PC-9 (cell line): ENCODE measurements at regions not wholly inside any gene's neighbourhood (a gene's known extent, or its start where the extent isn't known, plus 50 kb on each side); places are given as distances from the start of the nearest gene placed in this dataset.

ENCODE experiments used
- BruUV-seq: library from RNA; stranded (reverse); fragments of 400-500 nt; replicated peaks from 2 replicates; lab custom pipeline; 2021; lab: Mats Ljungman, UMichigan
- CTCF ChIA-PET: fragments of 300-600 bp; sonication (Branson Sonifier 250); formaldehyde crosslinking; loops from one replicate; lab custom pipeline; 2022; ENCODE audit warnings: antibody characterized with exemption; lab: Charles Lee
- POLR2A ChIA-PET: fragments of 300-600 bp; sonication (Branson Sonifier 250); formaldehyde crosslinking; loops from one replicate; lab custom pipeline; 2022; ENCODE audit warnings: antibody characterized with exemption; ENCODE audit not compliant: unreplicated experiment; lab: Charles Lee
- DNase-seq, 2 experiments: peaks; one replicate each; pipeline versions ENCODE4 v3.0.0 to v3.0.0-alpha.2; 2015 to 2022; ENCODE audit warnings: mixed read lengths in 1 of 2
- H2AFZ ChIP-seq: fragments of 200-600 bp; sonication (generic); 2 replicates; pipeline ENCODE4 v1.8.1; 2017; ENCODE audit warnings: antibody characterized with exemption
- H3F3A ChIP-seq: fragments of 200-600 bp; sonication (generic); 2 replicates; pipeline ENCODE4 v1.8.1; 2017; ENCODE audit warnings: antibody characterized with exemption, mild to moderate bottlenecking, low read depth; ENCODE audit not compliant: insufficient read depth
- H3K27ac ChIP-seq: fragments of 200-600 bp; sonication (generic); 2 replicates; pipeline ENCODE4 v1.6.1; 2016; ENCODE audit warnings: mixed run types
- H3K27me3 ChIP-seq: fragments of 200-600 bp; sonication (generic); 2 replicates; pipeline ENCODE4 v1.6.1; 2016; ENCODE audit warnings: low read depth, mixed run types; ENCODE audit not compliant: insufficient read depth
- H3K36me3 ChIP-seq: fragments of 200-600 bp; sonication (generic); 2 replicates; pipeline ENCODE4 v1.6.1; 2016; ENCODE audit warnings: low read depth, mixed run types
- H3K4me1 ChIP-seq: fragments of 200-600 bp; sonication (generic); replicated peaks from 2 replicates; pipeline ENCODE4 v1.6.1; 2016; ENCODE audit warnings: mixed run types; ENCODE audit not compliant: insufficient read depth
- H3K4me2 ChIP-seq: fragments of 200-600 bp; sonication (generic); 2 replicates; pipeline ENCODE4 v1.6.1; 2017; ENCODE audit warnings: mixed run types
- H3K4me3 ChIP-seq: fragments of 200-600 bp; sonication (generic); 2 replicates; pipeline ENCODE4 v1.6.1; 2016; ENCODE audit warnings: mixed run types
- H3K79me2 ChIP-seq: fragments of 200-600 bp; sonication (generic); 2 replicates; pipeline ENCODE4 v1.6.1; 2017; ENCODE audit warnings: low read depth, mixed run types
- H3K9me2 ChIP-seq: fragments of 200-600 bp; sonication (generic); 2 replicates; pipeline ENCODE4 v1.8.1; 2017; ENCODE audit warnings: mild to moderate bottlenecking; ENCODE audit not compliant: insufficient read depth
- H3K9me3 ChIP-seq: fragments of 200-600 bp; sonication (generic); 2 replicates; pipeline ENCODE4 v1.8.1; 2016; ENCODE audit warnings: low read depth; ENCODE audit not compliant: insufficient read depth
- H4K20me1 ChIP-seq: fragments of 200-600 bp; sonication (generic); 2 replicates; pipeline ENCODE4 v1.8.1; 2017; ENCODE audit not compliant: insufficient read depth
- CTCF ChIP-seq: fragments of 200-600 bp; sonication (generic); conservative IDR thresholded peaks from 2 replicates; pipeline ENCODE4 v1.6.1; 2017; ENCODE audit warnings: mixed run types, antibody characterized with exemption, mild to moderate bottlenecking, moderate library complexity
- EZH2 ChIP-seq: fragments of 200-600 bp; sonication (generic); IDR thresholded peaks from 2 replicates; pipeline ENCODE4 v1.8.0; 2017; ENCODE audit warnings: antibody characterized with exemption, low read depth
- intact Hi-C: fragments of 100-400 bp; cut with micrococcal nuclease; formaldehyde crosslinking; loops from one replicate; pipeline ENCODE4 v1.10.0; 2022; ENCODE audit not compliant: unreplicated experiment

GRCh38 chr12:40165179-40165578, 59.3 kb upstream of the SLC2A13 start:
- Histone ChIP-seq H3K4me2 (no peak overlapping the region), H3K36me3 (no peaks in the 10 kb centered on the region), H3K79me2 (no peaks in the 10 kb centered on the region), H3F3A (no peaks in the 10 kb centered on the region), H3K27ac (no peak overlapping the region), H3K4me3 (no peak overlapping the region), H3K9me3 (peaks cover 7% of the 10 kb centered on the region; the same call in 1 of the 2 replicates), H3K9me2 (no peaks in the 10 kb centered on the region), H3K4me1 (no peaks in the 10 kb centered on the region), H2AFZ (no peak overlapping the region), H3K27me3 (no peaks in the 10 kb centered on the region), H4K20me1 (no peaks in the 10 kb centered on the region)
- TF ChIP-seq EZH2 = no peak
- no peak for TF ChIP-seq CTCF
- ChIA-PET POLR2A (no interaction called here), CTCF (no interaction called here)
- no TSS peak for BruUV-seq
- intact Hi-C loops = no loop called here
- DNase-seq = no peak

DNA sequence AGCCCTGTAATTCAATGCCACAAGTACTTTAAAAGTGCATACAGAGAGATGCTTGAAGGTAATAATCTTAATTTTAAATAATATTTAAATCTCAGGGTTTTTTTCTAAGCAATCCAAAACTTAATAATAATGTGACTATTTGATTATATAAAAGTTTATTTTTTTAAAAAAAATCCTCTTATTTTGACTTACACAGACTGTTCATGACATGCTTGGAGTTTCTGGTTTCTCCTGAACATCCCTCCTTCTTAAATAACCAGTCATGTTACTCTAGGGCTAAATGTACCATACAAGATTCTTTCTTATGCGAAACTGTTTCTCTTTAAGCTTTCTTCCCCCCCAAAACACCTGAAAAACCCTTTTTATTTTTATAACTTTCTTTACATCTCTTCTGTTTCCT, 58.2 kb upstream of the SLC2A13 start:
- Histone ChIP-seq H3K4me3 (no peak overlapping the region), H4K20me1 (no peaks in the 10 kb centered on the region), H3K9me2 (no peaks in the 10 kb centered on the region), H2AFZ (no peak overlapping the region), H3F3A (no peaks in the 10 kb centered on the region), H3K27ac (no peak overlapping the region), H3K36me3 (no peaks in the 10 kb centered on the region), H3K79me2 (no peaks in the 10 kb centered on the region), H3K9me3 (peaks cover 7% of the 10 kb centered on the region; the same call in 1 of the 2 replicates), H3K27me3 (no peaks in the 10 kb centered on the region), H3K4me2 (no peak overlapping the region), H3K4me1 (no peaks in the 10 kb centered on the region)
- POLR2A ChIA-PET = no interaction called here
- CTCF ChIA-PET = no interaction called here
- TF ChIP-seq CTCF (no peak), EZH2 (no peak)
- no TSS peak for BruUV-seq
- intact Hi-C loops = no loop called here
- no peak for DNase-seq

GRCh38 chr12:40162033-40162432, 56.2 kb upstream of the SLC2A13 start:
- Histone ChIP-seq H3K36me3 (no peaks in the 10 kb centered on the region), H3F3A (no peaks in the 10 kb centered on the region), H3K27ac (no peak overlapping the region), H3K9me3 (peaks cover 7% of the 10 kb centered on the region; the same call in 1 of the 2 replicates), H3K27me3 (no peaks in the 10 kb centered on the region), H3K4me2 (no peak overlapping the region), H3K4me1 (no peaks in the 10 kb centered on the region), H4K20me1 (no peaks in the 10 kb centered on the region), H3K4me3 (no peak overlapping the region), H2AFZ (no peak overlapping the region), H3K79me2 (no peaks in the 10 kb centered on the region), H3K9me2 (no peaks in the 10 kb centered on the region)
- intact Hi-C loops = no loop called here
- CTCF ChIA-PET = no interaction called here
- POLR2A ChIA-PET = no interaction called here
- no TSS peak for BruUV-seq
- TF ChIP-seq CTCF = no peak
- no peak for TF ChIP-seq EZH2
- DNase-seq = no peak
